OCI-LY7 (cell line): ENCODE measurements at regions not wholly inside any gene's neighbourhood (a gene's known extent, or its start where the extent isn't known, plus 50 kb on each side); places are given as distances from the start of the nearest gene placed in this dataset.

ENCODE experiments used
- CTCF ChIP-seq: fragments of 200-600 bp; sonication (generic); conservative IDR thresholded peaks from 2 replicates; pipeline ENCODE4 v1.5.1; 2014; ENCODE audit warnings: mild to moderate bottlenecking, antibody characterized with exemption, low read length, moderate library complexity, mixed read lengths
- EZH2phosphoT487 ChIP-seq: fragments of 200-600 bp; sonication (generic); IDR thresholded peaks from 2 replicates; pipeline ENCODE4 v1.6.1; 2018; ENCODE audit warnings: low read depth, borderline replicate concordance, mild to moderate bottlenecking, mixed run types, antibody characterized with exemption, low read length, moderate library complexity, mixed read lengths

- TF ChIP-seq CTCF = no peak
- no peak for TF ChIP-seq EZH2phosphoT487
Measured at GRCh38 chr10:91153508-91153907, 67.0 kb upstream of the PCGF5 start.
